Fibroblast of mammary gland (primary cell): ENCODE measurements at regions not wholly inside any gene's neighbourhood (a gene's known extent, or its start where the extent isn't known, plus 50 kb on each side); places are given as distances from the start of the nearest gene placed in this dataset.
A peak's percentile ranks its signal among the peaks of the same experiment; 100 is the strongest.

Experiments used
- DNase-seq: peaks from one replicate; pipeline ENCODE4 v3.0.0-alpha.2; 2010; ENCODE audit warnings: low read depth
- H3K4me3 ChIP-seq: 2 replicates; pipeline ENCODE4 v1.5.1; 2011; ENCODE audit warnings: low read depth, mild to moderate bottlenecking, low read length, moderate library complexity; ENCODE audit not compliant: control insufficient read depth
- TF ChIP-seq, protein P1 (sequence below): conservative IDR thresholded peaks from 2 replicates; pipeline ENCODE4 v1.5.1; 2011; ENCODE audit warnings: low read depth, low read length, inconsistent platforms; ENCODE audit not compliant: control insufficient read depth, insufficient read depth

DNA sequence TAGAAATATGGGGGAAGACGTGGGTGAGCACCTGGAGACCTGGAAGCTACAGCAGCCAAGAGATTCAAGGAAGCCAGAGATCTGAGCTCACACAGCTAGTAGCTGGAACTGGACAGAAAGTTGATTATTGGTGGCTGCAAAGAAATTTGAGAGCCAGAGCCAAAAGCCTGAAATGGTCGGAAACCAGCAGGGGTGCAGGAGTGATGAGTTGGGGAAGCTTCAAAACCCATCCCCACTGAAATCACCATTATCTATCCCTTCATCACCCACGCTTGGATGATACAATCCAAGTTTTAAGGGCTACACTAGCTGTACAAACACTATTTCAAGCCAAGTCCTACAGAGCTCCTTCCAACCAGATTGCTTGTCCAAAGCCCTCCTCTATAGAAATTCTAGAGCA is 296.1 kb upstream of the NEBL start:
- H3K4me3 ChIP-seq, result no peak overlapping the region
- TF ChIP-seq, protein P1, sequence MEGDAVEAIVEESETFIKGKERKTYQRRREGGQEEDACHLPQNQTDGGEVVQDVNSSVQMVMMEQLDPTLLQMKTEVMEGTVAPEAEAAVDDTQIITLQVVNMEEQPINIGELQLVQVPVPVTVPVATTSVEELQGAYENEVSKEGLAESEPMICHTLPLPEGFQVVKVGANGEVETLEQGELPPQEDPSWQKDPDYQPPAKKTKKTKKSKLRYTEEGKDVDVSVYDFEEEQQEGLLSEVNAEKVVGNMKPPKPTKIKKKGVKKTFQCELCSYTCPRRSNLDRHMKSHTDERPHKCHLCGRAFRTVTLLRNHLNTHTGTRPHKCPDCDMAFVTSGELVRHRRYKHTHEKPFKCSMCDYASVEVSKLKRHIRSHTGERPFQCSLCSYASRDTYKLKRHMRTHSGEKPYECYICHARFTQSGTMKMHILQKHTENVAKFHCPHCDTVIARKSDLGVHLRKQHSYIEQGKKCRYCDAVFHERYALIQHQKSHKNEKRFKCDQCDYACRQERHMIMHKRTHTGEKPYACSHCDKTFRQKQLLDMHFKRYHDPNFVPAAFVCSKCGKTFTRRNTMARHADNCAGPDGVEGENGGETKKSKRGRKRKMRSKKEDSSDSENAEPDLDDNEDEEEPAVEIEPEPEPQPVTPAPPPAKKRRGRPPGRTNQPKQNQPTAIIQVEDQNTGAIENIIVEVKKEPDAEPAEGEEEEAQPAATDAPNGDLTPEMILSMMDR, result no peak
- no peak for DNase-seq

GRCh38 chr10:21191512-21191911 is 294.4 kb upstream of the NEBL start:
- no peak for DNase-seq
- TF ChIP-seq, protein P1, result no peak
- no peak overlapping the region for H3K4me3 ChIP-seq

- TF ChIP-seq, protein P1, result no peak
- no peak for DNase-seq
These were observed 287.9 kb upstream of the NEBL start for GRCh38 chr10:21184984-21185383.

DNA sequence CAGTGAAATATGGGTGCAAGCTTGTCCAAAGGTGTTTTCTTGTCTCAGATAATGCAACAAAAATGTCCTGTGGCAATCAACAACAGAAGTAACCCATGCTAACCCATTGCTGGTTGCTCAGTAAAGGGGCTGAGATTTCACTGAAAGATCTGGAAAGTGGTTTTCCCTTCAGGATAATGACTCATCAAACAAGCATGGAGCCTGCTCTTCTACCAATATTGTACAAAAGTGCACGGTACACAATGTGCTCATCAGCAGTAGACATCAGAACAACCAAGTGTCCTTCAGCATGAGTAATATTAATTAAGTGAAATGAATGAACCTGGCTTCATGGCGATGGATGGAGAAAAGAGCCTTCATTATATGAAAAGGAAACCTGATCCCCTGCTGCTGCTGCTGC is 287.1 kb upstream of the NEBL start:
- peak; percentile 95 for DNase-seq
- H3K4me3 ChIP-seq, result no peak overlapping the region
- TF ChIP-seq, protein P1, result no peak

More at GRCh38 chr10:21184984-21185383, 287.9 kb upstream of the NEBL start:
- H3K4me3 ChIP-seq, result no peak overlapping the region

- H3K4me3 ChIP-seq, result no peak overlapping the region
- DNase-seq, result peak; percentile 55
- TF ChIP-seq, protein P1, result no peak
These were observed 285.9 kb upstream of the NEBL start for GRCh38 chr10:21183025-21183424.

DNA sequence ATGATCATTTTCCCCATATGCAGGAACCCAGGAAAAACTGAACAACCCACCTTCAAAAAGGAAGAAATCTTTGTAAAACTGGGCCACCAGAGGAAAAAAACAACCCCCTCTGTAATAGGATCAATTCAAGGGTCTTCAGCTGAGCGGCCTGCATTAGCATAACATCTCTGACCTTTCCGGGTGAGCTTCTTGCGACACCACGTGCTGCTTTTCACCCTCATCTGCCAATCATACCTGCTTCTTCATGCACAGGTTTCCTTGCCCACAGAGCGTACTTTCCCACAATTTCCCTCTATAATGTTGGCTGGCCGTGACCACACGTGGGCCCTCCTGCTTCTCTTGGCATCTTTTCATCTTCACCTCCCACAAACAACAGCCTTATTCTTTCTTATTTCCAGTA is 284.3 kb upstream of the NEBL start:
- DNase-seq, result no peak
- H3K4me3 ChIP-seq, result no peak overlapping the region
- TF ChIP-seq, protein P1, result no peak

DNA sequence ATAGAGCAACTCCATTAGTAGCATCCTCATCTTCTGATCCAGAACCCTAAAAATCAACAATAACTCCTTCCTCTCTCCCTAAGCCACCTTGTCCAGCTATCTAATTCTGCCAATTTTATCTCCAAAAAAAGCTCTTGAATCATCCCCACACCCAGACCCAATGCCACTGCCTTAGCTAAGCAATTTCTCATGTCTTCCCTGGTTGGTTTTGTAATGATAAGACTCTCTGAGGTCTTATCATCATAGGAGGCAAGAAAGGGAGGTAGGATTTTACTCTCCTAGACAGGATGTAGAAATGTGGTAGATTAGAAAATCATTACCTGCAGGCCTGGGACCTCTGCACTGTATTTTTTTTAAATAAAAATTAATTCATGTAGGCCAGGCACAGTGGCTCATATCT is 283.5 kb upstream of the NEBL start:
- no peak for DNase-seq
- H3K4me3 ChIP-seq, result no peak overlapping the region
- TF ChIP-seq, protein P1, result no peak
